Urothelium cell line (cell line): ENCODE measurements at regions not wholly inside any gene's neighbourhood (a gene's known extent, or its start where the extent isn't known, plus 50 kb on each side); places are given as distances from the start of the nearest gene placed in this dataset.
"Not testable (repeated sequence)": the region's sequence is repeated elsewhere in the genome, so short reads cannot be mapped to it uniquely, and the experiment has no call there.

Experiments used
- DNase-seq: peaks from one replicate; pipeline ENCODE4 v3.0.0; 2011; ENCODE audit warnings: low spot score, mixed read lengths
- FAIRE-seq: peaks from 2 replicates; lab custom pipeline; 2011; peaks lifted over from hg19 to GRCh38; lab: Jason Lieb, UNC

DNA sequence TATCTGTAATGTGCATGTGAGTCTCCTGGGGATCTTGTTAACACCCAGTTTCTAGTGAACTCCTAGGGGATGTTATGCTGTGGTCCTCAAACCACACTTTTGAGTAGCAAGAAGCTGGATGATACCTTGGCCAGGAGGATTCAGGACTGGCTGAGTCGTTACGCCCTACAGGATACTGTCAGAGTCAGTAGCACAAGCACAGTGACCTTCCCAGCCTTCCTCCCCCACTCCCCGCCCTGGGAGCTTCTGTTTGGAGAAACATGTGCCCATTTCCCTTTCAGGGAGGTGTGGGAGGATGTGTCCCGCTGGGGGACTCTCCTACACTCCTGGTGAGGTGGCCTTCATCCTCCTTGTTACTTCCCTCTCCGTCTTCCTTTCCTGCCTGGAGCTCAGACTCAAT lies 76.4 kb upstream of the TRPM1 start:
- DNase-seq: no peak
- FAIRE-seq: no peak

- FAIRE-seq (no peak), DNase-seq (no peak)
Observed at GRCh38 chr15:31178705-31179104, 77.2 kb upstream of the TRPM1 start.

- no peak for DNase-seq
- no peak for FAIRE-seq
Observed at GRCh38 chr15:31179693-31180092, 78.2 kb upstream of the TRPM1 start.

GRCh38 chr15:31193291-31193690 lies 91.8 kb upstream of the TRPM1 start:
- DNase-seq: no peak
- no peak for FAIRE-seq

- FAIRE-seq (no peak), DNase-seq (no peak)
Observed at GRCh38 chr15:31195871-31196270, 94.3 kb upstream of the TRPM1 start.

DNA sequence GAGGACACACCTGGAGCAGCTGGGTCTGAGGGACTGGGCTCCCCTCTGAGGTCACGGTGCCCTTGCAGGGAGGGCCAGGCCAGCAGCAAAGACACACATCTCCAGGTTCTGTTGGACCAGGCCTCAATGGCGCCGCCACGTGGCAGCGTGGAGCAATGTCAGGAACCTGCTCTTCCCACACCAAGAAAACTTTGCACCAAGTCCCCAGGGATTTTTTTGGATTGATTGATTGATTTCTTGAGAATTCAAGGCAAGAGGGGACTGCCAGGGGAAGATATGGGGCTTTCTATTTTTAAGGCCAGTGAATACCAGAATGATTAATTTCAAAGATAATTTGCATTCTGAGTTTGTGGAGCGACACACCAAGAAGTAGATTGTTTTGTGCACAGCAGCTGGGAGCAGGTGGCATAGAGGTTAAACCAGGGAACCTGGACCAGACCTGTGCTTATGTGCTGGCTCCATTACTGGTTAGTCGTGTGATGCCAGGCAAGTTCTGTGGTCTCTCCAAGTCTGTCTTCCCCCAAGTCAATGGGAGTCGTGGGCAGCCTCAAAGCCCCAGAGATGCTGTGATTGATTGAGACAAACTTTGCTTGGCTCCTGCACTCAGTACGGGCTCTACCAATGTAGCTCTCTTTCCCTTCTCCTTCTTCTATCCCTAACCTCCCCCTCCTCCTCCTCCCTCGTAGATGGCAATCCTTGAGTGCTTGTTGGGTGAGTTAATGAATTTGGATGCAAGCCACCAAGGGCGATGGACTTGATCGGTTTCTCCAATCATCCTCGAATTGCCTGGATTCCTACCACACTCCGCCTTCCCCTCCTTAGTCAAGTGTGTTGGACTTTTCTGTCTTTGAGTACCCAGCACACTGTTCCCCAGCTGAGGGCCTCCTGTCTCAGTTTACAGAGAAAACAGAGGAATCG lies 96.2 kb upstream of the TRPM1 start:
- FAIRE-seq (no peak), DNase-seq (peak; percentile 44)

GRCh38 chr15:31200735-31201151 lies 99.2 kb upstream of the TRPM1 start:
- FAIRE-seq (no peak), DNase-seq (no peak)

- DNase-seq (no peak), FAIRE-seq (no peak)
Observed at GRCh38 chr15:31202953-31203352, 101.4 kb upstream of the TRPM1 start.

DNA sequence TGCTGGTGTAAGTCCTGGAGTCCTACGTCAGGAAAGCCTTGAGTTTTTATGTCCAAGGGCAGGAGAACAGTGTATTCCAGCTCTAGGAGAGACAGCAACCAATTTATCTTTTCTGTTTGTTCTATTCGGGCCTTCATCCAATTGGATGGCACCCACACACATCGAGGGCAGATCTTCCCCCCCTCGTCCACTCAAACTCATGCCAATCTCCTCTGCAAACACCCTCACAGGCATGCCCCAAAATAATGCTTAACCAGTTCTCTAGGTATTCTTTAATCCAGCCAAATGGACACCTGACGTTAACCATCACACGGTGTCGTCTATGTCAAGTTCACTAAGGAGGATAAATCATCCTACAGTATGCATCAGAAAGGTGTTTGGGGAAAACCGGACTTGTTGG lies 102.5 kb upstream of the TRPM1 start:
- FAIRE-seq (no peak), DNase-seq (no peak)

GRCh38 chr15:31206386-31207181 lies 105.1 kb upstream of the TRPM1 start:
- FAIRE-seq (no peak), DNase-seq (no peak)

DNA sequence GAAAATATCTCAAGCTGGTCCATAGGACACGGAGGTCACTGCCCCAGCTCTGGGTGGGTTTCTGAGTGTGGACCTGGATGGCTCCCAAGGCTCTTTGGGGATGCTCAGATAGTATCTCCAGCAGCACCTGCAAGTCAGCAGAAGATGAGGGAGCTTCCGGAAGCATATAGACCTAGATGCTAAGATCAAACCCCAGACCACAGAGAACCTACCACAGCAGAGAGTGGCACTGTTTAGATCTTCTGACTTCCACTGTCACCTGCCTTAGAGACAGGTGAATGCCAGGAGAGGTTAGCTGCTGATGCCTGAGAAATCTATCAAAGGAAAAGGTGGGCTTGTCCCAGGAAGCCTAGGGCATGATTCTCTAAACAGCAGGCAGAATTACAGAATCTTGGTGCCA lies 105.7 kb upstream of the TRPM1 start:
- DNase-seq (no peak), FAIRE-seq (no peak)

- not testable (repeated sequence) for DNase-seq, FAIRE-seq
Observed at GRCh38 chr15:31207861-31208260, 106.3 kb upstream of the TRPM1 start.

- DNase-seq (no peak), FAIRE-seq (no peak)
Observed at GRCh38 chr15:31208817-31209216, 107.3 kb upstream of the TRPM1 start.

- no peak for DNase-seq
- FAIRE-seq: no peak
Observed at GRCh38 chr15:31211353-31211752, 109.8 kb upstream of the TRPM1 start.

DNA sequence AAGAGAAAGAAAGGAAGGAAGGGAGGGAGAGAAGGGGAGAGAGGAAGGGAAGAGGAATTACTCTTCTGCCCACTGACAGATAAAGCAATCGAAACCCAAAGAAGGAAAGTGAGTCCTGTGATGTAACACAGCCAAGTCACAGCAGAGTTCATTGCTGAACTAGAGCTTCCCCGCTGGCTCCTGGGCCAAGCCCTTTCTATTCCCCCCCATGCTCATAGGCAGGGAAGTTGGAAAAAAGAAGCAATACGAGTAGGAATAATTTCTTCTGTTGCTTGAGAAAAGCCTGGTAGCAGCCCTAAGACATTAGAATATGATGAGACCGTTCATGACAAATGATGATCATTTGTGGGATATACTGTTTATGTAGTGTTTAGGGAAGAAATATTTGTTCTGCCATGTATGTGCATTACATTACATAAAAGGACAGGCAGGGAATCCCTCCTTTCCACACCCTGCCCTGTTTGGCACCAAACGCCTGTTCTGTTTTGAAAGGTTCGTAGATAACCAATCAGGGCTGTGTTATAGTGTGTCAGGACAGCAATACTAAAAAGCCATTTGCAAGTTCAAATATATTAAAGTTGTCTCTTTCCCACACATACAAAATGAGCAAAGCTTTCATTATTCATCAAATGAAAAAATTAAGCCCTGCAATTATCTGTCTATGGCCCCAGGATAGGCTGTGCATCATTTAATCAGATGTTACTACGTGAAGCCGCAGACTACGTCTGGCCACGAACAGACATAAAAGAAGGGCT lies 111.0 kb upstream of the TRPM1 start:
- FAIRE-seq: no peak
- DNase-seq: no peak

DNA sequence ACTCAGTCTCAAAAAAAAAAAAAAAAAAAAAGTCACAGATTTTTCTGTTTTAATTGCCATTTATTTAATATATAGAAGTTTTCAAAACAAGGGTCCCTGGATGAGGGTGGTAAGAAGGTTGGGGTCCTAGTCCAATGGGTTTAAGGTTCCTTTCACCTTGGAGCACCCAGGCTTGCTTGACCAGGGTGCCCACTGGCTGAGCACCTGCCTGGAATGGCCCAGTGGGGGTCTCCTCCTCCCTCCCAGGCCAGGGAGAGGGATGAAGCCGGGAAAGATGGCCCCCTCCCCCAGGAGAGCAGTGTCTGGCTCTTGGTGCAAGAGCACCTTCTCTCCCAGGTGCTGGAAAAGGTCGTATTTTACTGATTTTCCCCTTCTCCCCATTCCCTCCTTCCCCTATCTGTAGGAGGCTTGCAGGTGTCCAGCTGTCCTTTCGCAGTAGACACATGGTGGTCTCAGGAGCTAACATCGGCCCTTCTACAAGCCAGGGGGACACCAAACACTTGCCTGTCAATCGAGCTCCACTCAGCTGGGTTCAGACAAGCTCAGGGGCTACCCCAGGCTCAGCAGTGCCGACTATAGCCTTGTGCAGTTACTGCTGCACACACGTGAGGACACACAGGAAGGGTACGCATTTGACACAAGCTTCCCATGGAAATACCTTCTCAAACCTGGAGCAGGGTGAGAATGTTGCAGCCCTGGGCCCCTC lies 112.3 kb upstream of the KLF13 start:
- DNase-seq (no peak), FAIRE-seq (no peak)

GRCh38 chr15:31214864-31215489 lies 111.7 kb upstream of the KLF13 start:
- DNase-seq (no peak), FAIRE-seq (no peak)

DNA sequence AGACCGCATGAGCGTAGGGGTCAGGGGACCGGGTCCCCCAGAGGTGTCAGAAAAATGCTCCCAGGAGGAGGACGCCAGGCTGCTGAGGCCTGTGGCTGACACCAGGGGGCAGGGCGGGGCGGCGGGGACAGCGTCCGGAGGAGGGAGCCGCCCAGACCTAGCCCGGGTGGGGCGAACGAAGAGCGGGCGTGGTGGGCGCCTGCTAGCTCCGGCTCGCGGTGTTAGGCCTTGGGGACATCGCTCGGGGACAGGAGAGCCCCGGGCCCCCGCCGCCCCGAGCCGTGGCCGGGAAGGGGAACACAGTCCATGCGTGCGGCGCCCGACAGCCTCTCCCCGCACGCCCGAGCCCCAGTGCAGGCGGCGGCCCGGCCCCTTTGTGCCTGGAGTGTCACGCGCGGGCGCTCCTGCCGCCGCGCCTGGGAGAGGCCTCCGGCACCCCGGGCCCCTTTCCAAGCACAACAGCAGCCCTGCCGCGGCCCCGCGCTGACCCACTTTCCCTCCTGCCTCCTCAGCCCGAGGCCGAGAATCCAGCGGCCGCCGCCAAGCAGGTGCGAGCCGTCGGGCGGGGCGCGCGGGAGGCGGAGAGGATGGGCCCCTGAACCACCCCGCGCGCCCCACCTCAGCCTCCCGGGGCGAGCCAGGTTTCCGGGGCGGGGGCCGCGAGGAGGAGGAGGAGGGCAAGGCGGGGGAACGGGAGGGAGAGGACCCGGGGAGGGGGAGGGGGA lies 111.0 kb upstream of the KLF13 start:
- DNase-seq (peak; percentile 88), FAIRE-seq (no peak)

DNA sequence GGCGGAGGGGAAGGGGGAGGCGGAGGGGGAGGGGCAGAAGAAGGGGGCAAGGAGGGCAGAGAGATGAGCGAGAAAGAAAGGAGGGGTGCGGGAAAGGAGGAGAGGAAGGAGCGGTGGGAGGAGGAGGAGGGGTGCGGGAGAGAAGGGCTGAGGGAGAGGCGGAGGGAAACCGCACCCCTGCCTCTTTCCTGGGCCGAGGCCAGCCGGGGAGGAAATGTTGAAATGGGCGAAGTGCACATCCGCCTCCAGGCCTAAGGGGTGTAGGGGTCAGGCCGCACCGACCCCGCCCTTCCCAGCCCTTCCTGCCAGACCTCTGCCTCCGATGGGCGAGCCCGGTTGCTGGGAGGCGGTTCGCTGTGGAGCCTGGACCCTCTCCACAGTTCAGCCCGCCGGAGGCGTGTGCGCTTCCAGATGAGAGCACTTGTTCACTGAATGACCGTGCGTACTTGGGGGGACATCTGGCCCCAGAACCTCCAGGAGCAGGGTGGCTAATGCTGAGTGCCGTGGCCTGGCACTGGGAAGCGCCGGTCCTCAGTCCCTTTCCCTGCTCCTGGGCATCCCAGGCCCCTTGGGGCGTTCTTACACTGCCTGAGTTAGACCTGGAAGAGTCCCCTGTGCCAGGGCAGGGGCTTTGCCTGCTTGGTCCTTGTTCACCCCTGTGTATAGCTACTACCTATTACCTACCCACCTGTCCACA lies 110.3 kb upstream of the KLF13 start:
- FAIRE-seq: peak; percentile 90
- peak; percentile 80 for DNase-seq
